ENCODE measurements at regions not wholly inside any gene's neighbourhood (a gene's known extent, or its start where the extent isn't known, plus 50 kb on each side); places are given as distances from the start of the nearest gene placed in this dataset.

GRCh38 chr1:47650611-47651010 is 212.8 kb downstream of the FOXD2 start:
- Histone ChIP-seq H3K4me2 (ENCODE audit: insufficient read depth in 1 of 2, low read depth in 2 of 2, low read length in 2 of 2) (no peak overlapping the region), H3K23ac (ENCODE audit: insufficient read length) (no peak overlapping the region), H4K20me1 (replicated peaks in 1 of 2; ENCODE audit: control insufficient read depth in 1 of 2, insufficient read depth in 2 of 2, low read length in 2 of 2) (no peaks in the 10 kb centered on the region), H4K91ac (replicated peaks; ENCODE audit: insufficient read length, low read length) (no peak overlapping the region), H4K5ac (ENCODE audit: insufficient read length, low read depth, low read length) (no peak overlapping the region), H3K14ac (ENCODE audit: insufficient read length) (no peak overlapping the region), H3K27me3 (replicated peaks in 1 of 4; ENCODE audit: control insufficient read depth in 3 of 4, extremely low read depth in 1 of 4, insufficient read depth in 3 of 4, low read length in 3 of 4) (0 out of 7 replicates have a peak, but pooled peaks cover 0 to under 1% (median 0%) of the 10 kb centered on the region in 4 experiments), H3K56ac (replicated peaks; ENCODE audit: insufficient read length, low read depth, low read length) (no peak overlapping the region), H3K18ac (ENCODE audit: extremely low read depth, low read length) (no peak overlapping the region), H3K36me3 (ENCODE audit: control insufficient read depth in 2 of 4, insufficient read depth in 4 of 4, low read length in 3 of 4) (no peaks in the 10 kb centered on the region), H2BK15ac (ENCODE audit: low read length) (no peak overlapping the region), H2BK20ac (ENCODE audit: low read length) (no peak overlapping the region), H2AK5ac (ENCODE audit: low read depth, low read length) (no peak overlapping the region), H3K23me2 (ENCODE audit: low read depth, low read length) (no peaks in the 10 kb centered on the region), H3K4me3 (ENCODE audit: extremely low read depth in 1 of 4, insufficient read depth in 2 of 4, low read depth in 3 of 4, low read length in 4 of 4) (no peak overlapping the region), H2AFZ (ENCODE audit: low read length) (no peak overlapping the region), H3K4ac (replicated peaks; ENCODE audit: insufficient read length, low read depth, low read length) (no peak overlapping the region), H3K4me1 (replicated peaks in 1 of 4; ENCODE audit: control insufficient read depth in 3 of 4, insufficient read depth in 4 of 4, low read length in 3 of 4) (no peaks in the 10 kb centered on the region), H3K9ac (replicated peaks in 1 of 4; ENCODE audit: extremely low read depth in 1 of 4, low read depth in 3 of 4, low read length in 3 of 4) (no peak overlapping the region), H3K79me1 (ENCODE audit: low read depth, low read length) (no peaks in the 10 kb centered on the region), H4K8ac (ENCODE audit: extremely low read depth, insufficient read depth, low read length) (no peak overlapping the region), H3K9me3 (ENCODE audit: insufficient read depth in 2 of 2, low read depth in 1 of 2, low read length in 1 of 2) (no peaks in the 10 kb centered on the region), H3K27ac (ENCODE audit: low read depth, low read length) (no peak overlapping the region), H2BK120ac (replicated peaks; ENCODE audit: low read depth, low read length) (no peak overlapping the region), H2BK5ac (ENCODE audit: low read depth, low read length) (no peak overlapping the region), H3K79me2 (ENCODE audit: control insufficient read depth in 1 of 2, insufficient read depth in 2 of 2, low read length in 2 of 2) (no peaks in the 10 kb centered on the region), H2BK12ac (ENCODE audit: low read depth, low read length) (no peak overlapping the region)
- FAIRE-seq = no peak
- CTCF ChIA-PET (ENCODE audit: partially characterized antibody) = interaction anchor here (2.1 to 4.5 kb wide), 2 partner anchors 25 to 75 kb away, joined by 6 to 17 read pairs; no protein-coding TSS in a partner anchor
- DNase-seq (ENCODE audit: low read depth in 1 of 2, low spot score in 2 of 2) = no peak
- WGBS, 2 experiments (ENCODE audit: extremely low coverage in 1 of 2, insufficient coverage in 1 of 2, insufficient read length in 1 of 2, insufficient replicate concordance in 2 of 2, low coverage in 1 of 2, low lambda C conversion rate in 2 of 2, missing lambda C conversion rate in 1 of 2) = 89% methylated on average over 1 of the region's 1 CpG; no CpG with 5 or more reads in 1 of the 2 experiments
- POLR2A ChIA-PET (ENCODE audit: partially characterized antibody) = no interaction called here
- TF ChIP-seq RFX5 (IDR thresholded peaks at IDR 0.05; ENCODE audit: borderline replicate concordance, low read depth, low read length) (no peak), E2F6 (IDR thresholded peaks at IDR 0.05) (no peak), SRF (IDR thresholded peaks at IDR 0.05; ENCODE audit: low read depth, low read length) (no peak), CBX8 (IDR thresholded peaks at IDR 0.05; ENCODE audit: borderline replicate concordance, low read depth, low read length) (no peak), RAD21 (IDR thresholded peaks at IDR 0.05 in 1 of 2, conservative IDR thresholded peaks at IDR 0.05 in 1 of 2; ENCODE audit: low read depth in 2 of 2, low read length in 2 of 2) (no peak), SP2 (IDR thresholded peaks at IDR 0.05; ENCODE audit: low read length) (no peak), TAF7 (optimal IDR thresholded peaks at IDR 0.05; ENCODE audit: borderline replicate concordance, low read depth, low read length) (no peak), POLR2AphosphoS5 (IDR thresholded peaks at IDR 0.05; ENCODE audit: low read depth, low read length) (no peak), NANOG (IDR thresholded peaks at IDR 0.05; ENCODE audit: insufficient read depth, low read depth, low read length, poor library complexity, severe bottlenecking) (no peak), JUN (IDR thresholded peaks at IDR 0.05; ENCODE audit: low read depth, low read length) (no peak), POU5F1 (IDR thresholded peaks at IDR 0.05; ENCODE audit: low read depth, low read length) (no peak), SAP30 (IDR thresholded peaks at IDR 0.05; ENCODE audit: insufficient read depth, insufficient replicate concordance, low read length) (no peak), KDM1A (IDR thresholded peaks at IDR 0.05; ENCODE audit: borderline replicate concordance, low read length) (no peak)

Measured in H1 (cell line).